ENCODE measurements at regions not wholly inside any gene's neighbourhood (a gene's known extent, or its start where the extent isn't known, plus 50 kb on each side); places are given as distances from the start of the nearest gene placed in this dataset.
"Not testable (repeated sequence)": the region's sequence is repeated elsewhere in the genome, so short reads cannot be mapped to it uniquely, and the experiment has no call there.

GRCh38 chr7:103244865-103245264 is 52.4 kb upstream of the PMPCB start:
- DNase-seq, result not testable (repeated sequence)

DNA sequence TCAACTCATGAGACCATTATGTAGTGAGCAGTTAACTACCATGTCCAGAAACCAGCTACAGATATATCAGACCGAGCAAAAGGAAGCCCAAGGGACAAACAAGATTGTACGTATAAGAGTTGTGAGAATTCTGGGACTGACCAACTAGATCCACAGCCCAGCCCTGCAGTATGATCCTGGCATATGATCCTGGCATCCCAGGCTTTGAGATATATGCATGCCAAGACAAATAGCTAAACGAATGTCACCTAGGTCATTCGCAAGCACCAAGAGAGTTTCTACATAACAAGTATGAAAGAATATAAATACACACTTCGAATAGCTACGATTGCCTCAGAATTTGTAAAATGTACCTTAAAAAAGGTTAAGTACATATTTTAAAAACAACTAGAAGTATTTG is 56.4 kb upstream of the PMPCB start:
- DNase-seq, result no peak

- DNase-seq, result not testable (repeated sequence)
Observed at GRCh38 chr7:103235824-103236223, 61.4 kb upstream of the PMPCB start.

DNA sequence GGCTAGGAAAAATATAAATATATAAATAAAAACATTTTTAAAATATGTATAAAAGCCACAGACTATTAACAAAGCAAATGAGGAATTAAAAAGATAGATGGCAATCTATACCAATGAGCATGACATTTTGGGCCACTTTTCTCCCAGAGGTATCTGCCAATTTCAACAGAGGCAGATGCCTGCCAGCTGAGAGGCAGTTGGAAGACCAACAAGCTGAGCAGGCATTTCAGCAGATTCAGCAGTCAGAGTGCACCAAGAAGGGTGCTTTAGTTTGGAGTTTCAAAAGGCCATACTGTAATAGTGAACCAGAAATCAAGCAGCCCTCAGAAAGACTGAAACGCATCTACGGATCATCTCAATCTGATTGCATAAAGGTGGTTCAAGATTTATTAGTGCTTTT is 62.4 kb upstream of the PMPCB start:
- not testable (repeated sequence) for DNase-seq

DNA sequence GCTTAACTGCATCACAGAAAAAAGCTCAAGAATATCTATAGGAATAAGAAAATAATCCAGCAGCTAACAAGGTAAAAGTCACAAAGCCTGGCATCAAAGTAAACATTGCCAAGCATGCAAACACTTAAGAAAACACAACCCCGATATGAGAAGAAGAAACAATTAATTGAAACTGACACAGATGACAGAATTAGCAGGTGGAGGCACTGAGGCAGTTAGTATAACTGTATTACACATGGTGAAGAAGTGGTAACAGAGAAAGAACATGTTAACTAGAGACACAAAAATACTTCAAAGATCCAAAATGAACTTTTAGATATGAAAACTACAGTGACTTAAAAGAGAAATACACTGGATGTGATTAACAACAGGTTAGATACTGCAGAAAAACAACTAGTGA is 69.4 kb upstream of the PMPCB start:
- not testable (repeated sequence) for DNase-seq

DNA sequence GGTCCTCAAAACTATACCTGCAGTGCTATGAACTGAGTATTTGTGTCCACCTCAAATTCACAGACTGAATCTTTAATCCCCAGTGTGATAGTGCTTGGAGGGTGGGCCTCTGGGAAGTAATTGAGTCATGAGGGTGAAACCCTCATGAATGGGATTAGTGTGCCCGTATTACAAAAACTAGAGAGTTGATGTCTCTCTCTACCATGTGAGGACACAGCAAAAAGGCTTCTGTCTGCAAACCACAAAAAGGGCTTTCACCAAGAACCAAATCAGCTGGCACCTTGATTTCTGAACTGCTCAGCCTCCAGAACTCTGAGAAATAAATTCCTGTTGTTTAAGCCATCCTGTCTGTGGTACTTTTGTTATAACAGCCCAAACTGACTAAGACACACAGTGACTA is 71.4 kb upstream of the PMPCB start:
- DNase-seq, result not testable (repeated sequence)

- DNase-seq, result peak; percentile 50
Observed at GRCh38 chr7:103223065-103223464, 74.2 kb upstream of the NAPEPLD start.

DNA sequence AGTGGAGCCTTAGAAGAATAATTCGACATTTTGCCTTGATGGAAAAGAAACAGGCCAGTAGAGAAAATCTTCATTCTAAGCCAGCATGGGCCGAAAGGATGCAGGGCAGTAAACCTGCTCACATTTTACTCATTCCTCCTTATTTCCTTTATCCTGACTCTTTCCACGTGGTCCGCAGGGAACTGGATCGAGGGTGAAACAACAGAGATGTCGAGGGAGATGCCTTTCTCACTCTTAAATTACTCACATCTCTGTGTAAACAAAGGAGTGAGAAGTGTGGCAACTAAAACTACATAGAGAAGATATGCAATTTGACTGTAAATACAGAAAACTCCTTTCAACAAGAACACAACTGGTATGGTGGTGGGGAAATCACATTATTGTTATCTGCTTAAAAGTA is 62.1 kb upstream of the NAPEPLD start:
- DNase-seq, result not testable (repeated sequence)

- DNase-seq, result not testable (repeated sequence)
Observed at GRCh38 chr7:103199191-103199590, 50.3 kb upstream of the NAPEPLD start.
